ENCODE measurements at regions not wholly inside any gene's neighbourhood (a gene's known extent, or its start where the extent isn't known, plus 50 kb on each side); places are given as distances from the start of the nearest gene placed in this dataset.

GRCh38 chr9:20065796-20066700 is 277.2 kb upstream of the SLC24A2 start (continued):
- TF ChIP-seq PBX3 (IDR thresholded peaks at IDR 0.05) (no peak), MAX (IDR thresholded peaks at IDR 0.05) (no peak), BCL3 (IDR thresholded peaks at IDR 0.05) (no peak)

GRCh38 chr9:20065046-20065445 is 276.2 kb upstream of the SLC24A2 start:
- no peak for TF ChIP-seq CEBPB (IDR thresholded peaks at IDR 0.05)
- no peak for TF ChIP-seq KDM1A (IDR thresholded peaks at IDR 0.05; ENCODE audit: low read depth)
- no peak for TF ChIP-seq NPAS2 (CRISPR knock-in tag; IDR thresholded peaks at IDR 0.05; ENCODE audit: borderline replicate concordance)
- TF ChIP-seq RFX5 (IDR thresholded peaks at IDR 0.05), result no peak
- TF ChIP-seq MYC (IDR thresholded peaks at IDR 0.05; ENCODE audit: borderline replicate concordance, low read length), result no peak
- TF ChIP-seq BHLHE40 (IDR thresholded peaks at IDR 0.05; ENCODE audit: low read depth, low read length), result no peak
- TF ChIP-seq KDM5A (IDR thresholded peaks at IDR 0.05), result no peak
- Histone ChIP-seq H3K4me2 (no peak overlapping the region), H3K27ac (no peak overlapping the region), H3K9me3 (no peaks in the 10 kb centered on the region), H3K4me1 (no peaks in the 10 kb centered on the region), H3K4me3 (no peak overlapping the region)
- DNase-seq (ENCODE audit: low read depth in 1 of 2, low spot score in 1 of 2) (no peak), FAIRE-seq (no peak), ATAC-seq (no peak)
- CTCF ChIA-PET, result no interaction called here
- POLR2A ChIA-PET, result no interaction called here
- WGBS (ENCODE audit: missing lambda C conversion rate), result 5% methylated on average over 4 of the region's 4 CpGs

GRCh38 chr9:20054734-20055133 is 265.9 kb upstream of the SLC24A2 start:
- 0% methylated on average over 1 of the region's 1 CpG for WGBS (ENCODE audit: missing lambda C conversion rate)

More at GRCh38 chr9:20054734-20055133, 265.9 kb upstream of the SLC24A2 start:
- Histone ChIP-seq H3K4me1 (no peaks in the 10 kb centered on the region), H3K27ac (no peak overlapping the region), H3K4me3 (no peak overlapping the region), H3K4me2 (no peak overlapping the region), H3K9me3 (no peaks in the 10 kb centered on the region)
- no peak for ATAC-seq
- no peak for DNase-seq (ENCODE audit: low read depth in 1 of 2, low spot score in 1 of 2)
- ChIA-PET CTCF (interaction anchor here (1.4 kb wide), 1 partner anchor 590 kb away, joined by 3 read pairs; no protein-coding TSS in a partner anchor), POLR2A (no interaction called here)
- no peak for FAIRE-seq
- TF ChIP-seq HDAC2 (IDR thresholded peaks at IDR 0.05), result no peak
- TF ChIP-seq ELK1 (IDR thresholded peaks at IDR 0.05; ENCODE audit: low read depth, low read length), result no peak
- TF ChIP-seq GATA3 (IDR thresholded peaks at IDR 0.05; ENCODE audit: borderline replicate concordance), result no peak
- TF ChIP-seq RFX5 (IDR thresholded peaks at IDR 0.05), result no peak
- no peak for TF ChIP-seq PBX3 (IDR thresholded peaks at IDR 0.05)
- no peak for TF ChIP-seq SMC3 (IDR thresholded peaks at IDR 0.05)
- no peak for TF ChIP-seq SREBF2 (IDR thresholded peaks at IDR 0.05)
- TF ChIP-seq TFCP2L1 (CRISPR knock-in tag; IDR thresholded peaks at IDR 0.05), result no peak
- no peak for TF ChIP-seq MAFK (IDR thresholded peaks at IDR 0.05; ENCODE audit: partially characterized antibody)
- no peak for TF ChIP-seq RNF2 (IDR thresholded peaks at IDR 0.05; ENCODE audit: borderline replicate concordance, low read depth)
- no peak for TF ChIP-seq BHLHE40 (IDR thresholded peaks at IDR 0.05; ENCODE audit: low read depth, low read length)
- TF ChIP-seq RCOR1 (IDR thresholded peaks at IDR 0.05; ENCODE audit: low read depth, low read length), result no peak
- TF ChIP-seq ZC3H11A (IDR thresholded peaks at IDR 0.05), result no peak
- no peak for TF ChIP-seq E2F6 (IDR thresholded peaks at IDR 0.05; ENCODE audit: borderline replicate concordance, low read depth)
- no peak for TF ChIP-seq CHD2 (IDR thresholded peaks at IDR 0.05; ENCODE audit: low read length, partially characterized antibody)
- TF ChIP-seq RAD21 (conservative IDR thresholded peaks at IDR 0.05 in 1 of 2, IDR thresholded peaks at IDR 0.05 in 1 of 2), result no peak
